Suprapubic skin (tissue), 4 donors: ENCODE measurements at regions not wholly inside any gene's neighbourhood (a gene's known extent, or its start where the extent isn't known, plus 50 kb on each side); places are given as distances from the start of the nearest gene placed in this dataset.

Experiments
- DNase-seq, 2 donors: peaks; one replicate each; pipeline ENCODE4 v3.0.0-alpha.2; 2019; ENCODE audit warnings: low spot score in 2 of 2
- H3K27ac ChIP-seq: fragments of 200-600 bp; sonication (generic); one replicate; pipeline ENCODE4 v1.5.1; 2019
- H3K27me3 ChIP-seq: fragments of 200-600 bp; sonication (generic); one replicate; pipeline ENCODE4 v1.5.1; 2019
- H3K36me3 ChIP-seq: fragments of 200-600 bp; sonication (generic); one replicate; pipeline ENCODE4 v1.5.1; 2019
- H3K4me1 ChIP-seq: fragments of 200-600 bp; sonication (generic); one replicate; pipeline ENCODE4 v1.5.1; 2019
- H3K4me3 ChIP-seq: fragments of 200-600 bp; sonication (generic); one replicate; pipeline ENCODE4 v1.5.1; 2019; ENCODE audit warnings: mild to moderate bottlenecking
- H3K9me3 ChIP-seq: fragments of 200-600 bp; sonication (generic); one replicate; pipeline ENCODE4 v1.5.1; 2019
- CTCF ChIP-seq, 2 donors: fragments of 200-600 bp in 1 of 2; fragments of 450-650 bp in 1 of 2; sonication (generic) in 1 of 2; IDR thresholded peaks; one replicate each; pipeline ENCODE4 v1.5.1; 2016 to 2019; ENCODE audit warnings: antibody characterized with exemption in 2 of 2, mild to moderate bottlenecking in 1 of 2, moderate library complexity in 1 of 2
- EP300 ChIP-seq: sonication (generic); formaldehyde crosslinking; IDR thresholded peaks from one replicate; pipeline ENCODE4 v1.6.1; 2017; ENCODE audit warnings: antibody characterized with exemption
- POLR2A ChIP-seq, 2 donors: fragments of 450-650 bp; IDR thresholded peaks; one replicate each; pipeline ENCODE4 v1.6.1; 2017; ENCODE audit warnings: antibody characterized with exemption in 2 of 2, mild to moderate bottlenecking in 2 of 2, moderate library complexity in 2 of 2
- POLR2AphosphoS5 ChIP-seq, 3 donors: sonication (generic); formaldehyde crosslinking; IDR thresholded peaks; one replicate each; pipeline ENCODE4 v1.6.1; 2017; ENCODE audit warnings: antibody characterized with exemption in 3 of 3
- WGBS: methylation state at CpG from one replicate; pipeline ENCODE4 v1.1.5; 2018; 5-methylcytosine and 5-hydroxymethylcytosine counted together

GRCh38 chr3:13262493-13263211 lies 157.5 kb downstream of the NUP210 start:
- Histone ChIP-seq H3K9me3 (no peaks in the 10 kb centered on the region), H3K27ac (no peak overlapping the region), H3K4me3 (no peak overlapping the region), H3K27me3 (peaks cover 3% of the 10 kb centered on the region), H3K4me1 (peaks cover 7% of the 10 kb centered on the region), H3K36me3 (no peaks in the 10 kb centered on the region)
- WGBS = 73% methylated on average over 7 of the region's 7 CpGs
- TF ChIP-seq POLR2A (IDR thresholded peaks at IDR 0.05) (no peak), CTCF (IDR thresholded peaks at IDR 0.05) (no peak), POLR2AphosphoS5 (IDR thresholded peaks at IDR 0.05) (no peak), EP300 (no peak)
- DNase-seq = no peak

- WGBS = 73% methylated on average over 6 of the region's 6 CpGs
- H3K27me3 ChIP-seq = peaks cover 3% of the 10 kb centered on the region
- DNase-seq = no peak
- H3K36me3 ChIP-seq = no peaks in the 10 kb centered on the region
- no peak overlapping the region for H3K27ac ChIP-seq
- TF ChIP-seq POLR2A (IDR thresholded peaks at IDR 0.05) (no peak), EP300 (no peak), POLR2AphosphoS5 (IDR thresholded peaks at IDR 0.05) (no peak), CTCF (IDR thresholded peaks at IDR 0.05) (no peak)
- no peaks in the 10 kb centered on the region for H3K9me3 ChIP-seq
- no peak overlapping the region for H3K4me3 ChIP-seq
- peaks cover 7% of the 10 kb centered on the region for H3K4me1 ChIP-seq
Measured at GRCh38 chr3:13261892-13262291, 158.2 kb downstream of the NUP210 start.

GRCh38 chr3:13261104-13261830 lies 158.9 kb downstream of the NUP210 start:
- DNase-seq = no peak
- Histone ChIP-seq H3K27ac (no peak overlapping the region), H3K36me3 (no peaks in the 10 kb centered on the region), H3K4me1 (peaks cover 7% of the 10 kb centered on the region), H3K27me3 (peaks cover 3% of the 10 kb centered on the region), H3K4me3 (no peak overlapping the region), H3K9me3 (no peaks in the 10 kb centered on the region)
- WGBS = 85% methylated on average over 12 of the region's 15 CpGs
- TF ChIP-seq POLR2A (IDR thresholded peaks at IDR 0.05) (no peak), EP300 (no peak), POLR2AphosphoS5 (IDR thresholded peaks at IDR 0.05) (no peak), CTCF (IDR thresholded peaks at IDR 0.05) (no peak)

- DNase-seq = no peak
- WGBS = 76% methylated on average over 15 of the region's 15 CpGs
- TF ChIP-seq POLR2AphosphoS5 (IDR thresholded peaks at IDR 0.05) (no peak), EP300 (no peak), CTCF (IDR thresholded peaks at IDR 0.05) (no peak), POLR2A (IDR thresholded peaks at IDR 0.05) (no peak)
Measured at GRCh38 chr3:13260259-13261103, 159.6 kb downstream of the NUP210 start.

More at GRCh38 chr3:13260259-13261103, 159.6 kb downstream of the NUP210 start:
- Histone ChIP-seq H3K36me3 (no peaks in the 10 kb centered on the region), H3K27me3 (peaks cover 6% of the 10 kb centered on the region), H3K4me1 (peaks cover 7% of the 10 kb centered on the region), H3K4me3 (no peak overlapping the region), H3K27ac (no peak overlapping the region), H3K9me3 (no peaks in the 10 kb centered on the region)
